ENCODE measurements at regions not wholly inside any gene's neighbourhood (a gene's known extent, or its start where the extent isn't known, plus 50 kb on each side); places are given as distances from the start of the nearest gene placed in this dataset.

DNA sequence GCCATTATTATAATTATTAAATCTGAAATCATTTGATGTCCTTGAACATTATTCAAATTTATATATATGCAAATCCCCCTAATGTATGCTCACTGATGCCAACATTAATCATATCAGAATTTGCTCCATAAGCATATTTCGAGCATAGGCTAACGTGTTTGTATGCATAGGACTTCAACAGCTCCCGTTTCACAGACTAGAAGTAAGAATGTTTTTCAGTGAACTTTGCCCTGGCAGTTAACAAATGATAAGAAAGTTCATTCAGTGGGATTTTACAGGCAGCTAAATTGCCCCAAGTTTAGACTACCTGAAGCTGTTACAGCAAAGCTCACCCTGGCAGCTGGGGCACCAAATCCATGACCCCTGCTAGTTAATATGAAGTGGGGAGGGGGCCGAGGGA lies 272.0 kb downstream of the LNPK start:
- TF ChIP-seq EP300 (IDR thresholded peaks at IDR 0.05): no peak
- TF ChIP-seq, protein P1, sequence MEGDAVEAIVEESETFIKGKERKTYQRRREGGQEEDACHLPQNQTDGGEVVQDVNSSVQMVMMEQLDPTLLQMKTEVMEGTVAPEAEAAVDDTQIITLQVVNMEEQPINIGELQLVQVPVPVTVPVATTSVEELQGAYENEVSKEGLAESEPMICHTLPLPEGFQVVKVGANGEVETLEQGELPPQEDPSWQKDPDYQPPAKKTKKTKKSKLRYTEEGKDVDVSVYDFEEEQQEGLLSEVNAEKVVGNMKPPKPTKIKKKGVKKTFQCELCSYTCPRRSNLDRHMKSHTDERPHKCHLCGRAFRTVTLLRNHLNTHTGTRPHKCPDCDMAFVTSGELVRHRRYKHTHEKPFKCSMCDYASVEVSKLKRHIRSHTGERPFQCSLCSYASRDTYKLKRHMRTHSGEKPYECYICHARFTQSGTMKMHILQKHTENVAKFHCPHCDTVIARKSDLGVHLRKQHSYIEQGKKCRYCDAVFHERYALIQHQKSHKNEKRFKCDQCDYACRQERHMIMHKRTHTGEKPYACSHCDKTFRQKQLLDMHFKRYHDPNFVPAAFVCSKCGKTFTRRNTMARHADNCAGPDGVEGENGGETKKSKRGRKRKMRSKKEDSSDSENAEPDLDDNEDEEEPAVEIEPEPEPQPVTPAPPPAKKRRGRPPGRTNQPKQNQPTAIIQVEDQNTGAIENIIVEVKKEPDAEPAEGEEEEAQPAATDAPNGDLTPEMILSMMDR (IDR thresholded peaks at IDR 0.05): no peak
- no peak for TF ChIP-seq POLR2A (IDR thresholded peaks at IDR 0.05)
- no peak for TF ChIP-seq POLR2AphosphoS5 (IDR thresholded peaks at IDR 0.05)
